ENCODE measurements at regions not wholly inside any gene's neighbourhood (a gene's known extent, or its start where the extent isn't known, plus 50 kb on each side); places are given as distances from the start of the nearest gene placed in this dataset.

DNA sequence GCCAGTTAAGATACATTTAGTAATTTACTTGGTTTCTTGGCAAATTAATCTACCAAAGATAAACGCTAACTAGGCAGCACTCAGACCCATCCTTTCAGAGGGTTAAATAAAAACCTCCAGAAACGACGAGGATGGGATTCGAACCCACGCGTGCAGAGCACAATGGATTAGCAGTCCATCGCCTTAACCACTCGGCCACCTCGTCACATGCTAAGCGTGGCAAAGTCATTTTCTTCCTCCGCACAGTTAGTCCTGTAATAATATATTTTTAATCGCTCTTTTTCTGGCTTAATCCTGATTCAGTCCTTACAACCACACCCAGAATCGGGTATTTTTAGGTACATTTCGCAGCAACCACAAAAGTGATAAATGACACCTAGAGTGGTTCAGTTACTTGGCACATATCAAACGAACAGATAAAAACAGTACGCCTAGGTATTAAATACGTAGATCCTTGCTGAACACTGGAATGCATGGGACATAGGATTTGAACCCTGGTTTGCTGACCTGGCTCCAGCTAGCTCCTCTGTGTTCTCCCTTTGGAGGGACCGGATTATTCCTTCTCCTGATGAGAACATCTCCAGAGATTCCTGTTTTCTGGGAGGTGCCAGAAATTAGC lies 71.6 kb downstream of the GPX5 start (continued):
- TF ChIP-seq ZNF138 (CRISPR knock-in tag; conservative IDR thresholded peaks at IDR 0.05) (no peak), ZNF512 (CRISPR knock-in tag; IDR thresholded peaks at IDR 0.05; ENCODE audit: borderline replicate concordance) (no peak), ETV6 (CRISPR knock-in tag; IDR thresholded peaks at IDR 0.05) (no peak), TEAD1 (CRISPR knock-in tag; IDR thresholded peaks at IDR 0.05) (0 out of 2 replicates have a peak, but pooled peaks have one; percentile 37), TEAD4 (CRISPR knock-in tag; IDR thresholded peaks at IDR 0.05) (no peak), NFE2L1 (CRISPR knock-in tag; IDR thresholded peaks at IDR 0.05) (no peak)
- TF ChIP-seq, protein P1, sequence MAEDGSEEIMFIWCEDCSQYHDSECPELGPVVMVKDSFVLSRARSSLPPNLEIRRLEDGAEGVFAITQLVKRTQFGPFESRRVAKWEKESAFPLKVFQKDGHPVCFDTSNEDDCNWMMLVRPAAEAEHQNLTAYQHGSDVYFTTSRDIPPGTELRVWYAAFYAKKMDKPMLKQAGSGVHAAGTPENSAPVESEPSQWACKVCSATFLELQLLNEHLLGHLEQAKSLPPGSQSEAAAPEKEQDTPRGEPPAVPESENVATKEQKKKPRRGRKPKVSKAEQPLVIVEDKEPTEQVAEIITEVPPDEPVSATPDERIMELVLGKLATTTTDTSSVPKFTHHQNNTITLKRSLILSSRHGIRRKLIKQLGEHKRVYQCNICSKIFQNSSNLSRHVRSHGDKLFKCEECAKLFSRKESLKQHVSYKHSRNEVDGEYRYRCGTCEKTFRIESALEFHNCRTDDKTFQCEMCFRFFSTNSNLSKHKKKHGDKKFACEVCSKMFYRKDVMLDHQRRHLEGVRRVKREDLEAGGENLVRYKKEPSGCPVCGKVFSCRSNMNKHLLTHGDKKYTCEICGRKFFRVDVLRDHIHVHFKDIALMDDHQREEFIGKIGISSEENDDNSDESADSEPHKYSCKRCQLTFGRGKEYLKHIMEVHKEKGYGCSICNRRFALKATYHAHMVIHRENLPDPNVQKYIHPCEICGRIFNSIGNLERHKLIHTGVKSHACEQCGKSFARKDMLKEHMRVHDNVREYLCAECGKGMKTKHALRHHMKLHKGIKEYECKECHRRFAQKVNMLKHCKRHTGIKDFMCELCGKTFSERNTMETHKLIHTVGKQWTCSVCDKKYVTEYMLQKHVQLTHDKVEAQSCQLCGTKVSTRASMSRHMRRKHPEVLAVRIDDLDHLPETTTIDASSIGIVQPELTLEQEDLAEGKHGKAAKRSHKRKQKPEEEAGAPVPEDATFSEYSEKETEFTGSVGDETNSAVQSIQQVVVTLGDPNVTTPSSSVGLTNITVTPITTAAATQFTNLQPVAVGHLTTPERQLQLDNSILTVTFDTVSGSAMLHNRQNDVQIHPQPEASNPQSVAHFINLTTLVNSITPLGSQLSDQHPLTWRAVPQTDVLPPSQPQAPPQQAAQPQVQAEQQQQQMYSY (CRISPR knock-in tag; IDR thresholded peaks at IDR 0.05): peak; percentile 78
- TF ChIP-seq, protein P2, sequence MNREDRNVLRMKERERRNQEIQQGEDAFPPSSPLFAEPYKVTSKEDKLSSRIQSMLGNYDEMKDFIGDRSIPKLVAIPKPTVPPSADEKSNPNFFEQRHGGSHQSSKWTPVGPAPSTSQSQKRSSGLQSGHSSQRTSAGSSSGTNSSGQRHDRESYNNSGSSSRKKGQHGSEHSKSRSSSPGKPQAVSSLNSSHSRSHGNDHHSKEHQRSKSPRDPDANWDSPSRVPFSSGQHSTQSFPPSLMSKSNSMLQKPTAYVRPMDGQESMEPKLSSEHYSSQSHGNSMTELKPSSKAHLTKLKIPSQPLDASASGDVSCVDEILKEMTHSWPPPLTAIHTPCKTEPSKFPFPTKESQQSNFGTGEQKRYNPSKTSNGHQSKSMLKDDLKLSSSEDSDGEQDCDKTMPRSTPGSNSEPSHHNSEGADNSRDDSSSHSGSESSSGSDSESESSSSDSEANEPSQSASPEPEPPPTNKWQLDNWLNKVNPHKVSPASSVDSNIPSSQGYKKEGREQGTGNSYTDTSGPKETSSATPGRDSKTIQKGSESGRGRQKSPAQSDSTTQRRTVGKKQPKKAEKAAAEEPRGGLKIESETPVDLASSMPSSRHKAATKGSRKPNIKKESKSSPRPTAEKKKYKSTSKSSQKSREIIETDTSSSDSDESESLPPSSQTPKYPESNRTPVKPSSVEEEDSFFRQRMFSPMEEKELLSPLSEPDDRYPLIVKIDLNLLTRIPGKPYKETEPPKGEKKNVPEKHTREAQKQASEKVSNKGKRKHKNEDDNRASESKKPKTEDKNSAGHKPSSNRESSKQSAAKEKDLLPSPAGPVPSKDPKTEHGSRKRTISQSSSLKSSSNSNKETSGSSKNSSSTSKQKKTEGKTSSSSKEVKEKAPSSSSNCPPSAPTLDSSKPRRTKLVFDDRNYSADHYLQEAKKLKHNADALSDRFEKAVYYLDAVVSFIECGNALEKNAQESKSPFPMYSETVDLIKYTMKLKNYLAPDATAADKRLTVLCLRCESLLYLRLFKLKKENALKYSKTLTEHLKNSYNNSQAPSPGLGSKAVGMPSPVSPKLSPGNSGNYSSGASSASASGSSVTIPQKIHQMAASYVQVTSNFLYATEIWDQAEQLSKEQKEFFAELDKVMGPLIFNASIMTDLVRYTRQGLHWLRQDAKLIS (CRISPR knock-in tag; IDR thresholded peaks at IDR 0.05; ENCODE audit: borderline replicate concordance): no peak

GRCh38 chr6:28597924-28598722 lies 72.4 kb downstream of the GPX5 start:
- H3K27me3 Mint-ChIP-seq (ENCODE audit: low read depth): peaks cover 1% of the 10 kb centered on the region
- TF ChIP-seq HMGA2 (CRISPR knock-in tag; IDR thresholded peaks at IDR 0.05) (0 out of 2 replicates have a peak, but pooled peaks have one; percentile 6), RORB (CRISPR knock-in tag; IDR thresholded peaks at IDR 0.05) (no peak), ZSCAN18 (CRISPR knock-in tag; IDR thresholded peaks at IDR 0.05) (no peak), JUN (CRISPR knock-in tag; IDR thresholded peaks at IDR 0.05) (no peak), MXD4 (CRISPR knock-in tag; IDR thresholded peaks at IDR 0.05; ENCODE audit: borderline replicate concordance) (no peak)
- TF ChIP-seq, protein P3, sequence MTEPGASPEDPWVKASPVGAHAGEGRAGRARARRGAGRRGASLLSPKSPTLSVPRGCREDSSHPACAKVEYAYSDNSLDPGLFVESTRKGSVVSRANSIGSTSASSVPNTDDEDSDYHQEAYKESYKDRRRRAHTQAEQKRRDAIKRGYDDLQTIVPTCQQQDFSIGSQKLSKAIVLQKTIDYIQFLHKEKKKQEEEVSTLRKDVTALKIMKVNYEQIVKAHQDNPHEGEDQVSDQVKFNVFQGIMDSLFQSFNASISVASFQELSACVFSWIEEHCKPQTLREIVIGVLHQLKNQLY (CRISPR knock-in tag; IDR thresholded peaks at IDR 0.05): no peak
- TF ChIP-seq, protein P1 (CRISPR knock-in tag; IDR thresholded peaks at IDR 0.05): peak; percentile 51; the same call in 1 of the 2 replicates
- CTCF ChIA-PET: interaction anchor here (1.1 to 1.6 kb wide), 3 partner anchors 9 to 67 kb away, joined by 5 read pairs; no protein-coding TSS in a partner anchor
- H3K4me3 Mint-ChIP-seq: peak overlapping the region; percentile 80
- ATAC-seq (peak; percentile 74), DNase-seq (ENCODE audit: low spot score) (no peak)
- H3K9me3 Mint-ChIP-seq: no peaks in the 10 kb centered on the region
- H3K4me1 Mint-ChIP-seq: no peaks in the 10 kb centered on the region
- no peak overlapping the region; the same call in 1 of the 2 replicates for H3K27ac Mint-ChIP-seq
- POLR2A ChIA-PET: interaction anchor here (1.0 to 1.1 kb wide), 2 partner anchors 9 to 56 kb away, joined by 3 read pairs; no protein-coding TSS in a partner anchor
- no peaks in the 10 kb centered on the region for H3K36me3 Mint-ChIP-seq

All from WTC11 (cell line).